Neutrophil (primary cell): ENCODE measurements at regions not wholly inside any gene's neighbourhood (a gene's known extent, or its start where the extent isn't known, plus 50 kb on each side); places are given as distances from the start of the nearest gene placed in this dataset.

Experiments used
- H3K27ac ChIP-seq: fragments of 200-600 bp; sonication (generic); 2 replicates; pipeline ENCODE4 v1.5.1; 2016; ENCODE audit warnings: mild to moderate bottlenecking, moderate library complexity
- H3K27me3 ChIP-seq: fragments of 200-600 bp; sonication (generic); 2 replicates; pipeline ENCODE4 v1.6.0; 2016; ENCODE audit warnings: mild to moderate bottlenecking
- H3K36me3 ChIP-seq: fragments of 200-600 bp; sonication (generic); 2 replicates; pipeline ENCODE4 v1.5.1; 2017
- H3K4me1 ChIP-seq, 2 experiments: fragments of 200-600 bp in 1 of 2; sonication (generic) in 1 of 2; 1 replicate in 1 of 2; 2 replicates in 1 of 2; pipeline versions ENCODE4 v1.5.1 to v1.6.1; 2013 to 2016; ENCODE audit warnings: low read depth in 1 of 2, low read length in 1 of 2, mild to moderate bottlenecking in 1 of 2, moderate library complexity in 1 of 2; ENCODE audit not compliant: control insufficient read depth in 1 of 2, insufficient read depth in 1 of 2
- H3K4me3 ChIP-seq, 2 experiments: fragments of 200-600 bp in 1 of 2; sonication (generic) in 1 of 2; 1 replicate in 1 of 2; 2 replicates in 1 of 2; pipeline ENCODE4 v1.5.1; 2013 to 2016; ENCODE audit warnings: low read depth in 1 of 2, low read length in 1 of 2, mild to moderate bottlenecking in 1 of 2, moderate library complexity in 1 of 2
- H3K9me3 ChIP-seq: fragments of 200-600 bp; sonication (generic); 2 replicates; pipeline ENCODE4 v1.5.1; 2016
- CTCF ChIP-seq: fragments of 200-600 bp; sonication (generic); IDR thresholded peaks from 2 replicates; pipeline ENCODE4 v1.5.1; 2016; ENCODE audit warnings: antibody characterized with exemption

- Histone ChIP-seq H3K4me1 (no peaks in the 10 kb centered on the region), H3K27me3 (no peaks in the 10 kb centered on the region), H3K9me3 (no peaks in the 10 kb centered on the region), H3K36me3 (no peaks in the 10 kb centered on the region), H3K4me3 (no peak overlapping the region), H3K27ac (no peak overlapping the region)
- TF ChIP-seq CTCF, result no peak
Observed at GRCh38 chr5:164573397-164573796, 1068.0 kb downstream of the MAT2B start.

DNA sequence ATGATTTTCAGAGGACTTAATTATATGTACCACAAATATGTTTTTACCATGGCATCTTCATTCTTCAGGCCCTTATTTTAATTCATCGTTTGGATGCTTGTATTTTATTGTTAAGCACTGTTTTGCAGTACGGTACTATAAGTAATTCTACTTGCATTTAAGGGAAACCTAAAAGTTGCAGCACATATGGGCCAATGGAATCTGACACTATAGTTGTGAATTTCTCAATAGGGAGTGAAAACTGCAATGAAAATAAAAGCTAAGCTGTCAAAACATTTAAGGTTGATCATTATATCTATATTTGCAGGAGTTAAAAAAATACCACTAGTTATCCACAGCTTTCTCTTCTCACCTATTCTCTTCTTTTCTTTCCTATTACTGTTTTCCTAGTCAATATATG is 1071.8 kb downstream of the MAT2B start:
- Histone ChIP-seq H3K27me3 (no peaks in the 10 kb centered on the region), H3K9me3 (no peaks in the 10 kb centered on the region), H3K4me1 (no peaks in the 10 kb centered on the region), H3K4me3 (no peak overlapping the region), H3K36me3 (no peaks in the 10 kb centered on the region), H3K27ac (no peak overlapping the region)
- TF ChIP-seq CTCF, result no peak

DNA sequence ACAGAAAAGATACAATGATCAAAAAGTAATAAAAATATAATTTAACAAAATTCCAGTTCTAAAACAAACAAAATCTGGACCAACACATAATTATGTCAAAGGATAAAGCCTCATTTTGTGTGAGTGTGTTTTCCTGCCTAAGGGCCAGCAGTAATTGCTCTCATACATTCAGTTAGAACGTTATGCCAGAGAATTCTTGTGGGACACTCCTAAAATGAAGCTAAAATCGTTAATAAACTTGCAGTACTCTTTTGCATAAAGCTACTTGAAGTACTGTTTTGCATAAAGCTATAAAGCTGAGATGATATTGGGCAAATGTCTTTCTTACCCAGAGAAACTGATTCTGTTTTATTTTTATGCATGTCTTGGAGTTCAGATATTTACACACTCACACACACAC is 1072.3 kb downstream of the MAT2B start:
- Histone ChIP-seq H3K36me3 (no peaks in the 10 kb centered on the region), H3K4me1 (no peaks in the 10 kb centered on the region), H3K27me3 (no peaks in the 10 kb centered on the region), H3K9me3 (no peaks in the 10 kb centered on the region), H3K27ac (no peak overlapping the region), H3K4me3 (no peak overlapping the region)
- TF ChIP-seq CTCF, result no peak

GRCh38 chr5:164578401-164578800 is 1073.0 kb downstream of the MAT2B start:
- Histone ChIP-seq H3K9me3 (no peaks in the 10 kb centered on the region), H3K36me3 (no peaks in the 10 kb centered on the region), H3K27me3 (no peaks in the 10 kb centered on the region), H3K27ac (no peak overlapping the region), H3K4me3 (no peak overlapping the region), H3K4me1 (no peaks in the 10 kb centered on the region)
- TF ChIP-seq CTCF, result no peak

DNA sequence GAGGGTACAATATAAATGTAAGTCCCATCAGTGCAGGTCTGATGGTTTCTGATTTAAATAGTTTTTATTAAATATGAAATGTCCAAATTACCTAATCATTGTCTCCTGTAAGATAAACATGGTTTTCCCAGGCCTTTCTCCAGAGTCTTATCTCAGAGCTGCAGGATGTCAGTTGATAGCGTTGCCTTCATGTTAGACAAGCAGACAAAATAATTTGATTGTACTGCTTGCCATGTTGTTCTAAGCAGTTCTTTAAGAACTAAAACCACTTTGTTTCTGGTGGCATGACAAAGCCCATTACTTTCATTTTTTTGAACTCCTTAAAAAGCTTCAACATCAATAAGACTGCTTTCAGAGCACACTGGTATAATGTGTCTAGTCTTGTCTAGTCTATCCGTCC is 1073.5 kb downstream of the MAT2B start:
- H3K4me3 ChIP-seq, result no peak overlapping the region

More for the DNA sequence above, 1073.5 kb downstream of the MAT2B start:
- H3K27me3 ChIP-seq, result no peaks in the 10 kb centered on the region
- no peak for TF ChIP-seq CTCF
- no peaks in the 10 kb centered on the region for H3K4me1 ChIP-seq
- no peaks in the 10 kb centered on the region for H3K36me3 ChIP-seq
- H3K9me3 ChIP-seq, result no peaks in the 10 kb centered on the region
- H3K27ac ChIP-seq, result no peak overlapping the region
